ENCODE measurements at regions not wholly inside any gene's neighbourhood (a gene's known extent, or its start where the extent isn't known, plus 50 kb on each side); places are given as distances from the start of the nearest gene placed in this dataset.

GRCh38 chr1:194802572-194802971 is 1616.2 kb upstream of the B3GALT2 start:
- no peak for TF ChIP-seq CTCF (IDR thresholded peaks at IDR 0.05; ENCODE audit: insufficient read depth, low read length)
- no peak overlapping the region for H3K4me3 ChIP-seq (ENCODE audit: low read depth, low read length)
- no peak for DNase-seq (ENCODE audit: low read depth)

- H3K4me3 ChIP-seq (ENCODE audit: low read depth, low read length): no peak overlapping the region
- DNase-seq (ENCODE audit: low read depth): no peak
- TF ChIP-seq CTCF (IDR thresholded peaks at IDR 0.05; ENCODE audit: insufficient read depth, low read length): no peak
These were observed 1609.6 kb upstream of the B3GALT2 start for GRCh38 chr1:194795917-194796593.

GRCh38 chr1:194787001-194787400 is 1600.6 kb upstream of the B3GALT2 start:
- no peak overlapping the region for H3K4me3 ChIP-seq (ENCODE audit: low read depth, low read length)
- no peak for DNase-seq (ENCODE audit: low read depth)
- no peak for TF ChIP-seq CTCF (IDR thresholded peaks at IDR 0.05; ENCODE audit: insufficient read depth, low read length)

GRCh38 chr1:194786027-194786426 is 1599.6 kb upstream of the B3GALT2 start:
- no peak overlapping the region for H3K4me3 ChIP-seq (ENCODE audit: low read depth, low read length)
- no peak for DNase-seq (ENCODE audit: low read depth)
- no peak for TF ChIP-seq CTCF (IDR thresholded peaks at IDR 0.05; ENCODE audit: insufficient read depth, low read length)

GRCh38 chr1:194776657-194777056 is 1590.2 kb upstream of the B3GALT2 start:
- DNase-seq (ENCODE audit: low read depth): no peak
- no peak for TF ChIP-seq CTCF (IDR thresholded peaks at IDR 0.05; ENCODE audit: insufficient read depth, low read length)
- H3K4me3 ChIP-seq (ENCODE audit: low read depth, low read length): no peak overlapping the region

GRCh38 chr1:194774535-194774934 is 1588.1 kb upstream of the B3GALT2 start:
- DNase-seq (ENCODE audit: low read depth): no peak
- TF ChIP-seq CTCF (IDR thresholded peaks at IDR 0.05; ENCODE audit: insufficient read depth, low read length): no peak
- no peak overlapping the region for H3K4me3 ChIP-seq (ENCODE audit: low read depth, low read length)
